ENCODE measurements at regions not wholly inside any gene's neighbourhood (a gene's known extent, or its start where the extent isn't known, plus 50 kb on each side); places are given as distances from the start of the nearest gene placed in this dataset.

DNA sequence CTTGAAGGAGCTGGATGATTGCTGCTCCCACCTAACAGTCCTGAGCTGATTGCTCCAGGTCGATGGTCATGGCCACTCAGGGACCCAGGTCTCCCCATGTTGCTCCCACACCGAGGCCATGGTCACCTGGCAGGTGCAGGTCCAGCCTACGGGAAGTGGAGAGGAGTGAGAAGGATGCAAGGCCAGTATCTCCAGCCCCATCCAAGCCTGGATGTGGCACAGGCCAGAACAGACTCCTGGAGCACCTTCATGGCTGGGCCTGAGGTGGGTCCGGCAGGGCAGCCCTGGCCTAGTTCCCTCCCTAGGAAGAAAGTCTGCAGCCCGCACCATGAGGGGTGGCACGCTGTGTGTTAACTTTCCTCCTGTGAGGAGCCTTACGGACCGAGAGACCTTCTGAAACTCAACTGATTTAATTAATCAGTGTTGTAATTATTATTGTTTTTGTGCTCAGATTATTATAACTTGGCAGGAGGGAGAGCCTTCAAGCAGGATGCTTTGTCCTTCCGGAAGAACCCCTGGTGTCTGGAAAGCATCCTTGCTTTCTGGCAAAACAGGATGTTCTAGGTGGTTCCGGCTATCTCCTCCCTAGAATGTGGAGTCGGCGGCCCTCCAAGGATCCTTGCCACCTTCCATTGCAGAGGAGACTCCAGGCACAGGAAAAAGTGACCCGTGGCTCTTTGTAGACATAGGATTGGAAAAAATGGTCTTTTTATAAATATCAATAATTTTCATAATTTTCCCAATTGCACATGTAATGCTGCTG is 92.3 kb upstream of the ADRA2C start:
- TF ChIP-seq MXI1 (conservative IDR thresholded peaks at IDR 0.05; ENCODE audit: poor library complexity, severe bottlenecking) (no peak), TAF1 (IDR thresholded peaks at IDR 0.05; ENCODE audit: low read depth) (no peak), POLR2AphosphoS5 (IDR thresholded peaks at IDR 0.05) (no peak), EZH2 (IDR thresholded peaks at IDR 0.05; ENCODE audit: borderline replicate concordance, insufficient read depth, low read length, poor library complexity, severe bottlenecking) (no peak), SMC3 (conservative IDR thresholded peaks at IDR 0.05; ENCODE audit: poor library complexity) (no peak), RAD21 (conservative IDR thresholded peaks at IDR 0.05) (no peak), EP300 (conservative IDR thresholded peaks at IDR 0.05; ENCODE audit: poor library complexity, severe bottlenecking) (no peak)
- TF ChIP-seq, protein P1, sequence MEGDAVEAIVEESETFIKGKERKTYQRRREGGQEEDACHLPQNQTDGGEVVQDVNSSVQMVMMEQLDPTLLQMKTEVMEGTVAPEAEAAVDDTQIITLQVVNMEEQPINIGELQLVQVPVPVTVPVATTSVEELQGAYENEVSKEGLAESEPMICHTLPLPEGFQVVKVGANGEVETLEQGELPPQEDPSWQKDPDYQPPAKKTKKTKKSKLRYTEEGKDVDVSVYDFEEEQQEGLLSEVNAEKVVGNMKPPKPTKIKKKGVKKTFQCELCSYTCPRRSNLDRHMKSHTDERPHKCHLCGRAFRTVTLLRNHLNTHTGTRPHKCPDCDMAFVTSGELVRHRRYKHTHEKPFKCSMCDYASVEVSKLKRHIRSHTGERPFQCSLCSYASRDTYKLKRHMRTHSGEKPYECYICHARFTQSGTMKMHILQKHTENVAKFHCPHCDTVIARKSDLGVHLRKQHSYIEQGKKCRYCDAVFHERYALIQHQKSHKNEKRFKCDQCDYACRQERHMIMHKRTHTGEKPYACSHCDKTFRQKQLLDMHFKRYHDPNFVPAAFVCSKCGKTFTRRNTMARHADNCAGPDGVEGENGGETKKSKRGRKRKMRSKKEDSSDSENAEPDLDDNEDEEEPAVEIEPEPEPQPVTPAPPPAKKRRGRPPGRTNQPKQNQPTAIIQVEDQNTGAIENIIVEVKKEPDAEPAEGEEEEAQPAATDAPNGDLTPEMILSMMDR (IDR thresholded peaks at IDR 0.05; ENCODE audit: poor library complexity, severe bottlenecking), result no peak
- Histone ChIP-seq H3K4me3 (ENCODE audit: low read length) (no peak overlapping the region), H3K4me2 (ENCODE audit: low read length) (no peak overlapping the region), H4K20me1 (ENCODE audit: insufficient read depth) (no peaks in the 10 kb centered on the region), H3K9ac (ENCODE audit: low read length) (no peak overlapping the region), H3K36me3 (ENCODE audit: insufficient read depth, low read length) (no peaks in the 10 kb centered on the region), H3F3A (ENCODE audit: insufficient read depth, low read length, poor library complexity, severe bottlenecking) (no peaks in the 10 kb centered on the region), H2AFZ (ENCODE audit: low read depth, low read length) (no peak overlapping the region), H3K27ac (ENCODE audit: low read length) (no peak overlapping the region), H3K9me3 (ENCODE audit: low read length) (no peaks in the 10 kb centered on the region), H3K79me2 (replicated peaks; ENCODE audit: insufficient read depth, low read length) (no peaks in the 10 kb centered on the region), H3K27me3 (ENCODE audit: insufficient read depth, low read depth, low read length) (no peaks in the 10 kb centered on the region), H3K9me2 (ENCODE audit: insufficient read depth, low read length) (no peaks in the 10 kb centered on the region)

DNA sequence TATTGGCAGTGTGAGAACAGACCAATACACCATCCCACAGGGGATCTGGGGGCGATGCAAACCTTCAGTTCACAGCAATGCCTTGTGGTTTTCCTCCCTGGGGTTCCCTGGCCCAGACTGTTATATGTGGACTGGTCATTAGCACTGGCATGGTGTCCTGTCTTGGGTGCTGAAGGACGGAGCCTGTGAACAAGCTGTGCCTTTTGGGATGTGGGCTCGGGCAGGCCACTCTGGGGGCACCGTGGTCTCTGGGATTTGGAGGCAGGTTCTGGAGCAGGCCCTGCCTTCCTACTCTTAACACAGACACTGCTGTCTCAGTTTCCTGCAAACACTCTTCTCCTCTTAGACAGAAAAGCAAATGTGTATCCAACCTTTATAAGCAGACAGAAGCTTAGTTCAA is 93.0 kb upstream of the ADRA2C start:
- TF ChIP-seq, protein P1 (IDR thresholded peaks at IDR 0.05; ENCODE audit: poor library complexity, severe bottlenecking), result no peak
- TF ChIP-seq, protein P2, sequence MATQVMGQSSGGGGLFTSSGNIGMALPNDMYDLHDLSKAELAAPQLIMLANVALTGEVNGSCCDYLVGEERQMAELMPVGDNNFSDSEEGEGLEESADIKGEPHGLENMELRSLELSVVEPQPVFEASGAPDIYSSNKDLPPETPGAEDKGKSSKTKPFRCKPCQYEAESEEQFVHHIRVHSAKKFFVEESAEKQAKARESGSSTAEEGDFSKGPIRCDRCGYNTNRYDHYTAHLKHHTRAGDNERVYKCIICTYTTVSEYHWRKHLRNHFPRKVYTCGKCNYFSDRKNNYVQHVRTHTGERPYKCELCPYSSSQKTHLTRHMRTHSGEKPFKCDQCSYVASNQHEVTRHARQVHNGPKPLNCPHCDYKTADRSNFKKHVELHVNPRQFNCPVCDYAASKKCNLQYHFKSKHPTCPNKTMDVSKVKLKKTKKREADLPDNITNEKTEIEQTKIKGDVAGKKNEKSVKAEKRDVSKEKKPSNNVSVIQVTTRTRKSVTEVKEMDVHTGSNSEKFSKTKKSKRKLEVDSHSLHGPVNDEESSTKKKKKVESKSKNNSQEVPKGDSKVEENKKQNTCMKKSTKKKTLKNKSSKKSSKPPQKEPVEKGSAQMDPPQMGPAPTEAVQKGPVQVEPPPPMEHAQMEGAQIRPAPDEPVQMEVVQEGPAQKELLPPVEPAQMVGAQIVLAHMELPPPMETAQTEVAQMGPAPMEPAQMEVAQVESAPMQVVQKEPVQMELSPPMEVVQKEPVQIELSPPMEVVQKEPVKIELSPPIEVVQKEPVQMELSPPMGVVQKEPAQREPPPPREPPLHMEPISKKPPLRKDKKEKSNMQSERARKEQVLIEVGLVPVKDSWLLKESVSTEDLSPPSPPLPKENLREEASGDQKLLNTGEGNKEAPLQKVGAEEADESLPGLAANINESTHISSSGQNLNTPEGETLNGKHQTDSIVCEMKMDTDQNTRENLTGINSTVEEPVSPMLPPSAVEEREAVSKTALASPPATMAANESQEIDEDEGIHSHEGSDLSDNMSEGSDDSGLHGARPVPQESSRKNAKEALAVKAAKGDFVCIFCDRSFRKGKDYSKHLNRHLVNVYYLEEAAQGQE (IDR thresholded peaks at IDR 0.05; ENCODE audit: borderline replicate concordance), result no peak
- TF ChIP-seq POLR2AphosphoS5 (IDR thresholded peaks at IDR 0.05) (no peak), RAD21 (conservative IDR thresholded peaks at IDR 0.05) (no peak), MXI1 (conservative IDR thresholded peaks at IDR 0.05; ENCODE audit: poor library complexity, severe bottlenecking) (no peak), EZH2 (IDR thresholded peaks at IDR 0.05; ENCODE audit: borderline replicate concordance, insufficient read depth, low read length, poor library complexity, severe bottlenecking) (no peak), SMC3 (conservative IDR thresholded peaks at IDR 0.05; ENCODE audit: poor library complexity) (no peak)
- Histone ChIP-seq H3K4me3 (ENCODE audit: low read length) (no peak overlapping the region), H3K9me3 (ENCODE audit: low read length) (no peaks in the 10 kb centered on the region), H3K27me3 (ENCODE audit: insufficient read depth, low read depth, low read length) (no peaks in the 10 kb centered on the region), H3K27ac (ENCODE audit: low read length) (no peak overlapping the region), H2AFZ (ENCODE audit: low read depth, low read length) (no peak overlapping the region), H3K79me2 (replicated peaks; ENCODE audit: insufficient read depth, low read length) (no peaks in the 10 kb centered on the region), H3K9me2 (ENCODE audit: insufficient read depth, low read length) (no peaks in the 10 kb centered on the region), H3K9ac (ENCODE audit: low read length) (no peak overlapping the region), H3K4me2 (ENCODE audit: low read length) (no peak overlapping the region), H3F3A (ENCODE audit: insufficient read depth, low read length, poor library complexity, severe bottlenecking) (no peaks in the 10 kb centered on the region), H4K20me1 (ENCODE audit: insufficient read depth) (no peaks in the 10 kb centered on the region), H3K36me3 (ENCODE audit: insufficient read depth, low read length) (no peaks in the 10 kb centered on the region)

Data from neural cell (in vitro differentiated cells).